ENCODE measurements at regions not wholly inside any gene's neighbourhood (a gene's known extent, or its start where the extent isn't known, plus 50 kb on each side); places are given as distances from the start of the nearest gene placed in this dataset.

DNA sequence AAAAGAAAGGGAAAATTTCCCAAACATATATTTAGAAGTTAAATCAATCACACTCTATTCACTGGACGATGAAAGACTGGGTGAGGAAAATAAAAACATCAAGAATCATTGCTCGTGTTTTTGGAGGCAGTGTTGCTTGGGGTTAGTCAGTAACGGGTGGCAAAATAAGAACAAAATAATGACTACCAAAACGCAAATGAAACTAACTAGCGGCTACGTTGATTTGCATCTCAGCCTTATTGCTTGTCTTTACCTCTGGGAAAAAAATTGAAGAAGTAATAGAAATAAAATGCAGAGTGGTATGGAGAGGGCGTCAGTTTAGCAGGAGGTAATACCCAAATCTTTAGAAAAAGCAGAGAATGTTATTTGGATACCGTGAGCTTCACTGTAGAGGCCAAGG lies 86.4 kb upstream of the SORBS2 start:
- TF ChIP-seq, protein P1, sequence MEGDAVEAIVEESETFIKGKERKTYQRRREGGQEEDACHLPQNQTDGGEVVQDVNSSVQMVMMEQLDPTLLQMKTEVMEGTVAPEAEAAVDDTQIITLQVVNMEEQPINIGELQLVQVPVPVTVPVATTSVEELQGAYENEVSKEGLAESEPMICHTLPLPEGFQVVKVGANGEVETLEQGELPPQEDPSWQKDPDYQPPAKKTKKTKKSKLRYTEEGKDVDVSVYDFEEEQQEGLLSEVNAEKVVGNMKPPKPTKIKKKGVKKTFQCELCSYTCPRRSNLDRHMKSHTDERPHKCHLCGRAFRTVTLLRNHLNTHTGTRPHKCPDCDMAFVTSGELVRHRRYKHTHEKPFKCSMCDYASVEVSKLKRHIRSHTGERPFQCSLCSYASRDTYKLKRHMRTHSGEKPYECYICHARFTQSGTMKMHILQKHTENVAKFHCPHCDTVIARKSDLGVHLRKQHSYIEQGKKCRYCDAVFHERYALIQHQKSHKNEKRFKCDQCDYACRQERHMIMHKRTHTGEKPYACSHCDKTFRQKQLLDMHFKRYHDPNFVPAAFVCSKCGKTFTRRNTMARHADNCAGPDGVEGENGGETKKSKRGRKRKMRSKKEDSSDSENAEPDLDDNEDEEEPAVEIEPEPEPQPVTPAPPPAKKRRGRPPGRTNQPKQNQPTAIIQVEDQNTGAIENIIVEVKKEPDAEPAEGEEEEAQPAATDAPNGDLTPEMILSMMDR (IDR thresholded peaks at IDR 0.05; ENCODE audit: low read depth, low read length) = no peak
- TF ChIP-seq EZH2phosphoT487 (IDR thresholded peaks at IDR 0.05; ENCODE audit: low read depth) = no peak
